NCI-H1105 treated with DMSO at 0.1 percent for 48 hours (cell line): ENCODE measurements at regions not wholly inside any gene's neighbourhood (a gene's known extent, or its start where the extent isn't known, plus 50 kb on each side); places are given as distances from the start of the nearest gene placed in this dataset.

Experiments
- DNase-seq: peaks from one replicate; lab custom pipeline; 2025; lab: John Stamatoyannopoulos, UW

- DNase-seq: no peak
These were observed 560.2 kb upstream of the CDH9 start for GRCh38 chr5:27598576-27598975.

DNA sequence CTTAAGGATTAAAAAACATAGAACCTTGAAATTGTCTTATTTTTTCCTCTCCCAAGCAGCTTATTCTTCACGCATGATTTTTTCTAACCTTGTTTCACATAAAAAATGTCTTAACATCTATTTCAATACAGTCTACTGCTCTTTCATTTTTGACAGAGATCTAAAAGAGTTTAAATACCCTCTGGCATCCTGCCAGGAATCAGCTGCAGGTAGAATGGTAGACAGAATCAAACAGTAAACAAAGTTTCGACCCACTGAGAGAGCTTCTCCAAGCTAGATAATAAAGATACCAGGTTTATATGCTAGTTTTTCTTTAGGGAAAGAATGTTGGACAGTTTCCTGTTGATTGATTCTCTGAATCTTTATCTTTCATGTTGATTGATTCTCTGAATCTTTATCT lies 555.8 kb upstream of the CDH9 start:
- DNase-seq: peak; percentile 76

DNA sequence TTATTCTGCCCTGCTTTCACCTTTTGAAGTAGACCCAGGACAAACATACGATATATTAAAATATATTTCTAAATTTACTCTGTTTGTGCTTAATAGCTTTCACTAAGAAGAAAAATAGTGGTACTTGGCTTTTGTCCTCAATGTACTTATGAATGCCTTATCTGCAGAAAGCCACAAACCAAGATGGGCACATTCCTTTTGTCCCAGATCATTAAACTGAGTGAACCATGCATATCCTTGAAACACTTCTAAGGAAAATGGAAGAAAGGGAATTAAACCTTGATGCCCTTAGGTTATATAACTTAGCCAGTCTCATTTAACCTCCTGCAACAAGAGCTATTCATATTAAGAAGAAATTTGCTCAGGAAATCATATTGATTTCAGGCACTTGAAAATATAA lies 553.8 kb upstream of the CDH9 start:
- no peak for DNase-seq

DNA sequence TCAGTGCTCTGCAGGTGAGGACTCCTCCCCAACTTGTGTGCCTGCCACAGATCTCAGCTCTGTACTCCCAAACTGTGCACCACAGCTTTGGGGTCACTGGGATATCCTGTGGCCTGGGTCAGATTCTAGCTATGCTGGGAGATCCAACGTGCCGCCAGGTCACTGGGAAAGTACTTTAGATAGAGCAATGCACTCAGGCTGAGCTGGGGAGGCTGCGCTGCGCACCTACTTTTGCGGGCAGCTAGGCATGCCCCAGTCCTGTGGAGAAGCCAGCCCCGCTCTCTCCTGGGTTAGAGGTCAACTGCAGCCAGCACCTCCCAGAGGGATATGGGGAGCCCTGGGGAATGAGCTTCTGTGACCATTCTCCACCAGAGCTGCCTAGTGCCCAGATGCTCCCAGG lies 552.1 kb upstream of the CDH9 start:
- no peak for DNase-seq

- DNase-seq: no peak
These were observed 539.9 kb upstream of the CDH9 start for GRCh38 chr5:27578279-27578678.

GRCh38 chr5:27571681-27572080 lies 533.3 kb upstream of the CDH9 start:
- DNase-seq: no peak

- no peak for DNase-seq
These were observed 530.4 kb upstream of the CDH9 start for GRCh38 chr5:27568811-27569210.

GRCh38 chr5:27561408-27561807 lies 523.0 kb upstream of the CDH9 start:
- no peak for DNase-seq

GRCh38 chr5:27548484-27548883 lies 510.1 kb upstream of the CDH9 start:
- DNase-seq: no peak

- no peak for DNase-seq
These were observed 496.7 kb upstream of the CDH9 start for GRCh38 chr5:27535031-27535557.

DNA sequence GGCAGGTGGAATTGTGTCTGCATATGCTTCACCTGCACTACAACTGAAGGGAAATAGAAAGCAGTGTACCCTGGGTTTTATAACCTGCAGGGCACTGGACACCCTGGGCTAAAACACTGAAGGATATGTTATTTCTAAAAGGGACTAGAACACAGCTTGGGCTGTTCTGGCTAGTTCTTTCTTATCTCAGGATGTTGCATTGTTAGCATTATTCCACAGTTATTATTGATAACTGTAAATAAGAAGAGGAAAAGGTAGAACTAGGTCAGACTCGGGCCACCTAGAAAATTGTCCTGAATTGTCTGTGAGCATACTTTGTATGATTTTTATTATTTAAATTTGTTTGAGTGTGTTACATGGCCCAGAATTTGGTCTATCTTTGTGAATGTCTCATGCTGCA lies 493.9 kb upstream of the CDH9 start:
- no peak for DNase-seq

DNA sequence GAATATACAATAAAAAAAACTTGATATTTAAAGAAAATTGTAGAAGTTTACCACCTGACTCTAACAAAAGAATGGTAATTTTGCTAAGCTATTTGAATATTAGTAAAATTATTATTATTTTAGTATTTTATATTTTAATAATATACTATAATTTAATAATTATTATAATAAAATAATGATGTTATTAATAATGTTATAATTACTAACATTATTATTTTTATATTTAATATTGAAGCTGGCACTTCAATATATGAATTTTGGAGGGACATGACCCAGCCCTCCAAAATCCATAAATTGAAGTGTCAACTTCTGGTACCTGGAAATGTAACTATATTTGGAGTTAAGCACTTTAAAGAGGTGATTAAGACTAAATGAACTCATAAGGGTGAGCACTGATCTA lies 486.1 kb upstream of the CDH9 start:
- DNase-seq: no peak

GRCh38 chr5:27523629-27524028 lies 485.2 kb upstream of the CDH9 start:
- DNase-seq: no peak

DNA sequence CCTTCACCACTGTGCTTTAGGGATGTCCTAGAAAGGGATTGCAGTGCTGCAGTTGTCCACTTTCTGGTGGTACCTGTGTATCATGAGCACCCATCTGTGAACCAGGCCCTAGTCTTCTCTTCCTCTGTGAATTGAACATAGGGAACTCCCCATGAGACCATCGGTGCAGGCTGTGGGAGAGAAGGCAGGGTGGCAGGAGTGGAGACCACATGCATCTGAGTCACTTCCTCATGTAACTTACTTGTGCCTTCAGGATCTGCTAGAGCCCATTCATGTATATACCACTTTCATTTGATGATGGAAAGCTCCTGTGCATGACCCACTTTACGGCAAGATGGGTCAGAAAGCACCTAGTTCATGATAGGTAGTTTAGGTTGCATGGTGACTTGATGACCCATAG lies 478.1 kb upstream of the CDH9 start:
- no peak for DNase-seq

GRCh38 chr5:27511061-27511460 lies 472.7 kb upstream of the CDH9 start:
- DNase-seq: no peak

- DNase-seq: no peak
These were observed 465.4 kb upstream of the CDH9 start for GRCh38 chr5:27503813-27504212.

DNA sequence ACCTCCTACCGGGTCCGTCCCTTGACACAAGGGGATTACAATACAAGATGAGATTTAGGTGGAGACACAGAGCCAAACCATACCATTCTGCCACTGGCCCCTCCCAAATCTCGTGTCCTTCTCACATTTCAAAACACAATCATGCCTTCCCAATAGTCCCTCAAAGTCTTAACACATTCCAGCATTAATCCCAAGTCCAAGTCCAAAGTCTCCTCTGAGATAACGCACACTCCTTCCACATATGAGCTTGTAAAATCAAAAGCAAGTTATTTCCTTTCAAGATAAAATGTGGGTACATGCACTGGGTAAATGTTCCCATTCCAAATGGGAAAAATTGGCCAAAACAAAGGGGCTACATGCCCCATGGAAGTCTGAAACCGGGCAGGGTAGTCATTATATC lies 463.9 kb upstream of the CDH9 start:
- DNase-seq: no peak

DNA sequence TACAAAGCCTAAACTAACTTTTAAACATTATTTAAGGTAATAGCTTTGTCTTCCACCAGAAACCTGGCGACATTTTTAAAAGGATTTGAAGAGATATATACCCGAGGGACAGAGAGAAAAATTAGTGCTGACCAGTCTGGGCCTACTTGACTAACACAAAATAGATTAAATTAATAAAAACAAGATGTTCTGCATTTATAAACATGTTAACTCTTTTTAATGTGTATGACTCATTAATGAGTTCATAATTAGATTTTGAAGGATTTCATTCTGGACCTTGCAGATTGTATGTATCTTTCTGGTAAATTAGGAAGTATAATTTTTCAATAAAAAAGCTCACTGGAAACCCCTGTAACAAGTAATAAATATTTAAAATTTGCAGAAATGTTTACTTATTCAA lies 459.1 kb upstream of the CDH9 start:
- no peak for DNase-seq

- no peak for DNase-seq
These were observed 456.5 kb upstream of the CDH9 start for GRCh38 chr5:27494887-27495286.

DNA sequence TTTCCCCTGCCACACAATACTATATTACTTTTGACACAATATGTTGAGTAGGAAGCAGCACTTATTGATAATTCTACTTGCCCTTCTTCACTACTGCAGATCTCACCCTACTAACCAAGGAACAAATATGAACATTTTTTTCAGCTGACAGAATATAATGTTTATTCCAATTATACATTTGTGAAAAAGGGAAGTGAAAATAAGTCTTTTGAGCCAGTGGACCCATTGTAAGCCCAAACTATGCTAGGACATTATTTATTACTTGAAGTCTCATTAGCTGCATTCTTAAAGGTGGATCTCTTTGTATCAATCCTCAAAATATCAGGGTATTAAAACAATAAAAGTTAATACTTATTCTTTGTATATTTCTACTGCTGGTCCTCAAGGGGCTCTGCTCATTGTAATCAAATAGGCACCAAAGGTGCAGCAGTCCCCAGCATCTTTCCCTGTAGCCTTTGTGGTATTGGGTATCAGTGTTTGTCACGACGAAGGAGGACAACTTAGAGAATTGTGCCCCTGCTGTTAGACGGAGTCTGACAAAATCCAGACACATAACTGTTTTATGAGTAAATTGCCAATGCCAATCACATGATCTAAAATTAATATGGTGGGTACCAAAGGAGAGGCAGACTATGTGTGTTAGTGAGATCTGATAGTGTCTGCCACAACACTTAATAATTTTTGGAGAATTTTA lies 453.5 kb upstream of the CDH9 start:
- no peak for DNase-seq

GRCh38 chr5:27491047-27491446 lies 452.7 kb upstream of the CDH9 start:
- peak; percentile 35 for DNase-seq

GRCh38 chr5:27489701-27490100 lies 451.3 kb upstream of the CDH9 start:
- DNase-seq: no peak

DNA sequence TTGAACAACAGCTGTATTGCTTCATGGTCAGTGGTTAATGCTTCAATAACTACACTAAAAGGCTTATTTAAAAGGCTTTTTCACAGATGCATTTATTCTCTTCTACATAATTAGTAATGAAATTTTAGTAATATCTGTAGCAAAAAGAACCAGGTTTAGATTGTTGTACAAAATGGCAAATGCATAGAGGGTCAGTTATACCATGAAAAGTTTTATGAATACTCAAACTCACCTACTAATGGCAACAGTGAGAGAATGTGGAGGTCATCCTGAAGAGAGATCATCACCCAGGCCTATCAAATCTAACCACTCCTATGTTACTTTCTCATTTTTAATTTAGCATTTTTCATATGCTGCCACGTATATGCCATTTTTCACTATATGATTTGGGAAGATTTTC lies 444.3 kb upstream of the CDH9 start:
- no peak for DNase-seq

GRCh38 chr5:27479859-27480258 lies 441.5 kb upstream of the CDH9 start:
- DNase-seq: no peak
